ENCODE measurements at regions not wholly inside any gene's neighbourhood (a gene's known extent, or its start where the extent isn't known, plus 50 kb on each side); places are given as distances from the start of the nearest gene placed in this dataset.

- H3K36me3 Mint-ChIP-seq (ENCODE audit: insufficient read depth, unreplicated experiment), result no peaks in the 10 kb centered on the region
- peaks cover 19% of the 10 kb centered on the region for H3K4me1 Mint-ChIP-seq (ENCODE audit: insufficient read depth, unreplicated experiment)
- H3K9me3 Mint-ChIP-seq (ENCODE audit: unreplicated experiment), result peaks cover 7% of the 10 kb centered on the region
- intact Hi-C loops (cut with micrococcal nuclease), result no loop called here
- no peaks in the 10 kb centered on the region for H3K27me3 Mint-ChIP-seq (ENCODE audit: insufficient read depth, unreplicated experiment)
- H3K4me3 Mint-ChIP-seq (ENCODE audit: unreplicated experiment), result no peak overlapping the region
- BruUV-seq (replicated peaks), result no TSS peak
- DNase-seq (ENCODE audit: unreplicated experiment), result no peak
- ChIA-PET POLR2A (no interaction called here), CTCF (no interaction called here)
- no peak for TF ChIP-seq CTCF (IDR thresholded peaks at IDR 0.05; ENCODE audit: unreplicated experiment)
- H3K27ac Mint-ChIP-seq (ENCODE audit: low read depth, unreplicated experiment), result no peak overlapping the region
Measured at GRCh38 chr14:65261946-65262345, 150.6 kb upstream of the FUT8 start.

- no peak overlapping the region for H3K27ac Mint-ChIP-seq (ENCODE audit: low read depth, unreplicated experiment)
- no peaks in the 10 kb centered on the region for H3K27me3 Mint-ChIP-seq (ENCODE audit: insufficient read depth, unreplicated experiment)
- CTCF ChIA-PET, result interaction anchor here (0.7 kb wide), 1 partner anchor 72 kb away, joined by 4 read pairs; no protein-coding TSS in a partner anchor
- no peak for DNase-seq (ENCODE audit: unreplicated experiment)
- intact Hi-C loops (cut with micrococcal nuclease), result no loop called here
- no peak for TF ChIP-seq CTCF (IDR thresholded peaks at IDR 0.05; ENCODE audit: unreplicated experiment)
- H3K4me3 Mint-ChIP-seq (ENCODE audit: unreplicated experiment), result no peak overlapping the region
- POLR2A ChIA-PET, result interaction anchor here (0.5 kb wide), 1 partner anchor 142 kb away, joined by 3 read pairs; no protein-coding TSS in a partner anchor
- BruUV-seq (replicated peaks), result no TSS peak
- H3K9me3 Mint-ChIP-seq (ENCODE audit: unreplicated experiment), result peaks cover 7% of the 10 kb centered on the region
- no peaks in the 10 kb centered on the region for H3K36me3 Mint-ChIP-seq (ENCODE audit: insufficient read depth, unreplicated experiment)
- peaks cover 16% of the 10 kb centered on the region for H3K4me1 Mint-ChIP-seq (ENCODE audit: insufficient read depth, unreplicated experiment)
Measured at GRCh38 chr14:65263177-65263788, 149.2 kb upstream of the FUT8 start.

- intact Hi-C loops (cut with micrococcal nuclease), result no loop called here
- no peak for TF ChIP-seq CTCF (IDR thresholded peaks at IDR 0.05; ENCODE audit: unreplicated experiment)
- Mint-ChIP-seq H3K27me3 (ENCODE audit: insufficient read depth, unreplicated experiment) (no peaks in the 10 kb centered on the region), H3K36me3 (ENCODE audit: insufficient read depth, unreplicated experiment) (no peaks in the 10 kb centered on the region), H3K4me3 (ENCODE audit: unreplicated experiment) (no peak overlapping the region), H3K9me3 (ENCODE audit: unreplicated experiment) (no peaks in the 10 kb centered on the region), H3K27ac (ENCODE audit: low read depth, unreplicated experiment) (no peak overlapping the region), H3K4me1 (ENCODE audit: insufficient read depth, unreplicated experiment) (peaks cover 5% of the 10 kb centered on the region)
- no peak for DNase-seq (ENCODE audit: unreplicated experiment)
- ChIA-PET CTCF (no interaction called here), POLR2A (interaction anchor here (0.7 kb wide), 1 partner anchor 24 kb away, joined by 4 read pairs; no protein-coding TSS in a partner anchor)
- BruUV-seq (replicated peaks), result no TSS peak
Measured at GRCh38 chr14:65267856-65268255, 144.7 kb upstream of the FUT8 start.

- DNase-seq (ENCODE audit: unreplicated experiment), result no peak
- Mint-ChIP-seq H3K27ac (ENCODE audit: low read depth, unreplicated experiment) (no peak overlapping the region), H3K36me3 (ENCODE audit: insufficient read depth, unreplicated experiment) (no peaks in the 10 kb centered on the region), H3K4me1 (ENCODE audit: insufficient read depth, unreplicated experiment) (peaks cover 5% of the 10 kb centered on the region), H3K9me3 (ENCODE audit: unreplicated experiment) (no peaks in the 10 kb centered on the region), H3K4me3 (ENCODE audit: unreplicated experiment) (no peak overlapping the region), H3K27me3 (ENCODE audit: insufficient read depth, unreplicated experiment) (no peaks in the 10 kb centered on the region)
- intact Hi-C loops (cut with micrococcal nuclease), result no loop called here
- TF ChIP-seq CTCF (IDR thresholded peaks at IDR 0.05; ENCODE audit: unreplicated experiment), result no peak
- ChIA-PET CTCF (no interaction called here), POLR2A (interaction anchor here (1.5 kb wide), 1 partner anchor 81 kb away, joined by 4 read pairs; no protein-coding TSS in a partner anchor)
- no TSS peak for BruUV-seq (replicated peaks)
Measured at GRCh38 chr14:65268594-65268993, 143.9 kb upstream of the FUT8 start.

Measured in MCF 10A (cell line).